CD4-positive, alpha-beta T cell treated with Interferon gamma for 1 hour (primary cell): ENCODE measurements at regions not wholly inside any gene's neighbourhood (a gene's known extent, or its start where the extent isn't known, plus 50 kb on each side); places are given as distances from the start of the nearest gene placed in this dataset.

ENCODE experiments used
- DNase-seq: peaks from one replicate; pipeline ENCODE4 v3.0.0-alpha.2; 2020

DNA sequence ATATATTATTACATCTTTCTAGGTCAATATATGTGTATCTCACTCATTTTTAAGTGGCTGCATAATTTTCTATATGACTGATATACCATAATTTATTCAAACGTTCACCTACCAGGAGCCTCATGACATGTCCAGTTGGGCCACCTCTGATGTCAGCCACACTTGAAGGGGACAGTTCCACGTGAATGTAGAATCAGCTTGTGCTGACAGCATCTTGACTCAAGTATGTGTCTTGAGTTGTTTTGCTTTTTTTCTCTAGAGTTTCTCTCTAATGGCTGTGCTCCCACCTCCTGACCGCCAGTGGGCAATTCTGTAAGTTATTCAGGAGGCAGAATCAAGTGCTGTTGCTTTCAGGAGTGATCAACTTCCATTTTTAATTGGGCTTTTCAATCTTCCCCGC is 237.9 kb downstream of the NFKBIZ start:
- DNase-seq: no peak

DNA sequence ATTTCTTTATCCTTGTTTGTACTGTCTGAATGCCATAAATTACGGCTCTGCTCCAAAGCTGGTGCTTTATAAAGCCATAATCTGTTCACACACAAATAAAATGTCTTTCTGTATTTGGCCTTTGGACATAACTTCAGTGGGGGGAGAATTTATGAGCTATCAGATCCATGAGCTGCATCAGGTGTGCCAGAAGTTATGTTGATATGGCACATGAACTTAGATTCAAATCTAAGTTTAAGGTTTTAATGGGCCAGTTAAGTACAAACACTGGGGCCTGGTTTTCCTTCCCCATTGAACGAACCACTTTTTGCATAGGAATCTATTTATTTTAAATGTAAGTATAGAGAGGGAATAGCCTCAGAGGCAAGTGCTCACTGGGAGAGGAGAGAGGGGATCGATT is 239.9 kb downstream of the NFKBIZ start:
- DNase-seq: no peak

DNA sequence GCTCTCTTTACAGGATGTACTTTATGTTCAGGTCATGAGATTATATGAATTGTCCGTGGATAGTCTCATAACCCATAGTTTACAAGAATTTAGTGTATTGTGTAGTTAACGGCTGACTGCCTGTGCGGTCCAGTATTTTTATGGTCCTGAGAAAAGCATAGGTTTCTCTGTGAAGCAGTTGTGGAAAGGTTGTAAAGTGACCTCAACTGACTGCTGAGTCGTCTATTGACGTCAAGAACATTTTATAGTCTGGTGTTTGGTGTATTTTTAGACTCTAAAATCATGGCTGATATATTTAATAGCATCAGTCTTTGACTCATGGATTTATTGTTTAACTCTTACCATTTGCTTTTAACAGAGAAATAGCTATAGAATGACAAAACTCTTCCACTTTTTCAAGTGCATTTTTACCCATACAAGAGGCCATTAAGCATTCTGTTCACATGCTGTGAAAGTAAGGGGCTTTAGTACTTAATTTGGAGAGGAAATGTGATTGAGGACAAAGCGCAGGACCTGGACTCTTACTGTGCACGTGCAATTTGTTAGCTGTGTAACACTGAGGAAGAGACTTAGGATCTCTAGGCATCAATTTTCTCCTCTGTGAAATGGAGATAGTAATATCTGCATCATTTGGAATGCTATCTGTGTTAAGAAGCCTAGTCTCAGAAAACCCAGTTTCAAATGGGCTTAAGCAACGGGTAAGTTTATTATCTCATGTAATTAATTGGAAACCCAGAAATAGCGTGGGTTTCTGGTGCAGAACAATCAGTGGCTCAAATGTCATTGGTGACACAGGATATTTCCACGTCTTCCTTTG is 240.8 kb downstream of the NFKBIZ start:
- no peak for DNase-seq

DNA sequence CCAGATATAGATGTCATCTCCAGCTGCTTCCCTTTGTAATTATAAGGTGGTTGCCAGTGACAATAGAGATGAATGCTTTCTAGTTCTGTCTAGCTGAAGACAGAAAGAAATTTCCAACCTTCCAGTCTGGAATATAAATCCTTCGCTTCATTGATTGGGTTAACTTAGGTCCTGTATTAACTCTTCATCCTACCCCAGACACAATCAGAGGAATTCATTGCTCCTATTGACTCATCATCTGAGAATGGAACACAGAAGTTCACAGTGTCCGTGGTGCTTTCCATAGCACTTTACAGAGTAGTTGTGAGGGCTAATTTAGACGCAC is 241.4 kb downstream of the NFKBIZ start:
- DNase-seq: no peak

DNA sequence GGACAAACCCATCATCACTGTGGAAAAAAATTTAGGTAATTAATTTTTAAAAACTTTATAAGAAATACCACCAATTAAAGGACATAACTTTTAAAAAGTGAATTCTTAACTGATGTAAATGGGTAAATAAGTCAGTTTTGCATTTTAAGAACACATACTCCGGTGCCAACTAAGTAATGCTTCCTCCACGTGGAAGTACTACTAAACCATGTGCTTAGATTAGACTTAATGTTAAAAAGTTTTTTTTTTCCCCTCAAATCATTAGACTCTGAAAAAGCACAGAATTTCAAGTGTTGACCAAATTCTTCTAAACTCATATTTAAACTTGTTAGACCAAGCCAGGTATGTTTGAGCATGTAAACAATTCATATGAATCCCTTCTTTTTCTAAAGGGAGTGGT is 242.0 kb downstream of the NFKBIZ start:
- no peak for DNase-seq

DNA sequence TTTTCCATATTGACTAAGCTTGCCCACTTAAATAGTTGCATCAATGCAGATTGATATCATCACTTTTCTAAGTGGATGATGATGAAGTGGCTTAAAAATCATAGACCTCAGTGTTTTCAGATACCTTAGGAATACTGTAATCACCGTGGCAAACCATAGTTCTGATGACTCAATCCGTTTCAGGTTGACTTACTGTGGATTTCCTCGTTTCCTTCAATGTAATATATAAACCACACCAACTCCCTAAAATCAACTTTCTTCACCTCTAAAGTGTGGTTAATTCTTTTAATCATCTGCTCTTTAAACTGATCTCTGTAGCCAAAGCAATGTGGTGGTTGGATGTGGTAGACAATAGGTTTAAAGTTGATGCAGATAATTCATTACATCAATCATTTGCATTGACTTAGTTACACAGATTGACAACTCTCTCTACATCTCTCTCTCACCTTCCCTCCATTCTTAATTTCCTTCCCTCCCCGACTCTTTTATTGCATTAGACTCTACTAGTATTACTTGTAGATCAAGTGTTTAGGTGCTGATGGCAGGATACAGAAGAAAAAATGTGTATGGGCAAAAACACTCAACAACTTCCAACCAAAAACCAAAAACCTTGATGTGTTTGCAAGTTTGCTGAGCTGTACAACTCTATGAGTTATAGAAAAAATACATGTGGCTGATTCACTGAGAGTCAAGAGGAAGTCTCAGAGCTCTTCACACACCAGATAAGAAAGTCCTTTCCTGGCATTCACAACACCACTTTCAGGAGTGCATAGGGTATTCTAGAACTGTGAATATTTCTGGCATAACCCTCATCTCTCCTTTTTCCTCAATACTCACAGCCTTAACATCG is 243.5 kb downstream of the NFKBIZ start:
- DNase-seq: no peak

DNA sequence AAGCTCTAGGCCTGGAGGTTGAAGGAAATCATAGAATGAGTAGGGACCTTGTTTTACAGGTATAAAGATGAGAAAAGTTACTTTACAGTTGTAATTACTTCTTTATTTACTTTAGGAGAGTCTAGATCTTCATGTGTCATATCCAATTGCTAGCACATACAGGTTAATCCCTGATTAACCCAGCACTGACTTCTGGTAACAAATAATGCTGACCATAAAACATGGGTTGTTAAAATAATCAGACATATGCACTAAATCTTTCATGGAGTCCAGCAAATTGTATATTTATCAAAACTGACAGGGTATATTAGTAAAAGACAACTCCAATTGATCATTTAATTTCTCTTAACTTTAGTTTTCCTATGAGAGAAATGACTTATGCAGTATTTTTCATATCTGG is 245.2 kb downstream of the NFKBIZ start:
- no peak for DNase-seq

DNA sequence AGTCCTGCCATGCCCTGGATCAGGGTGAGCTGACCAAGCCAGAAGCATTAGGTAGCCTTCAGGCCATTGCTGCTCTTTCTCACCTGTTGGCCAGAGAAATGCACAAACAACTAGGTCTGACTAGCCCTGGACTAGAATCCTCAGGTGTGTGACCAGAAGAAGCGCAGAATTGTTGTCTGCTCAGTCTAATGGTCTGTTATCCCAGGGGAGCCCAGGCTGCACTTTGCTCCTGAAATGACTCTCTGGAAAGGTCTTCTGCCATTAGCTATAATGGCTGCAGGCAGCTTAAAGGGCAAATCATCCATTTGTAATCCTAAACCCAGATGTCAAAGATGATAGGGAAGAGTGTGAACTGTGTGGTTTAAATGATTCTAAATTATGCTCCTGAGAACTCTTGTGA is 246.1 kb downstream of the NFKBIZ start:
- no peak for DNase-seq

DNA sequence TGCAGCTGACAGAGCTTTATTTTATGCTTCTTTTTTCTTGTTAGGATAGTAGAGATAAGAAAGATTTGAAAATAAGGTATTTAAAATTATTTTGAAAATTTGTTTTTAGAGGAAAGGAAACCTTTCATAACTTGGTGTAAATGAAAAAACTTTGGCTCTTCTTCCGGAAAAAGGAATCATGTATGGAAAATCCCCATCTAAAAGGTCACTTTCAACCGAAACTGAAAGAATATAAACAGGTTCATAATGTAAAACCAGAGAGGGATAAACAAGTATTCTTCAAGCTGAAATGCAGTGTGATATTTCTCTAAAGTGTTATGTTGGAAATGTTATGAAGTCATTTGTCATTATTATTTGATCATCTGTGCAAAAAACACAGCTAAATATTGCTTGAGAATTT is 246.8 kb downstream of the NFKBIZ start:
- DNase-seq: no peak

DNA sequence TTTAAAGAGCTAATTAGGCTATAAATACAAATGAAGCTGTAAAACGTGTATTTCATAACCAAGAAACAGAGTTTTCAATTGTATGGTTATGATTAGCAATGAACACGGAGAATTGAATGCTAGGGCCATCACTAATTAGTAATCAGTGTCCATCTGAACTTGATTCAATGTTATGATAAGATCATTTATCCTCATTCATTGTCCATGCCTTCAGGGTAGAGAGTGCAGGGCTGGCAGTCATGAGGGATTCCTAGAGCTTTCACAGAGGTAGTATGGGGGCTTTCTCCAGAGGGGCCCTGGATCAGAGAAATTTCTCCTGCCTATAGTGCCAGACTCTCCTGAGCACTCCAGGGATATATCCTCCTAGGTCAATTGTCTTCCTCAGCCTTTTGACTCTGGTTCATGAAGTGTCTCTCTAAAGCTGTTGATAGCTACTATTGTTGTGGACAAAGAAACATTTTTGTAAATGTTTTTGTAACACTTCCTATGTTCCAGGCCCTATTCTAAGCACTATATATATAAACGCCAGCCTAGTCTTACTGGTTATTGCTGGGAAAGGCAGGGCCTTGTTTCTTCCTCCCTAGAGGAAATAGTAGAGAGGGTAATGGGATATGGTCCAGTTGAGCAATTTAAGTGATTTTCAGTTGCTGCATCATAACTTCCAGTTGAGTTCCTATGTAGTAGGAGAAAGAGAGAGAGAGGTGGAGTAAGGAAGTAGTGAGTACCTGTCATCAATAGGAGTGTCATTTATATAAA is 249.0 kb downstream of the NFKBIZ start:
- DNase-seq: no peak

DNA sequence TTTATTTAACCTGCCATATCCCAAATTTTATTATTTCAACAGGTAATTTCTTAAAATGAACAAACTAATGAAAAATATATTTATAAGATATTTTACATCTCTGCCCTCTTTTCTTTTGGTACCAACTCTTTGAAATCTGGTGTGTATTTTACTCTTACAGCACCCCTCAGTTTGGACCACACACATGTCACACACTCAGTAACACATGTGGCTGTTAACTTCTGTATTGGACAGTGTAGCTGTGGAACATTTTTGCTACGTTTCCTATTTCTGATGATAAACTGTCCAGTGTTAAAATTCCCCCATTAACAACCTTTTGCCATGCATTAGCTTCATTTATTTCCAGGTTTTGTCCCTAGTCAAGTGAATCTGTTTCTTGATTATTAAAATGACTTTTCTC is 250.6 kb downstream of the NFKBIZ start:
- DNase-seq: no peak

DNA sequence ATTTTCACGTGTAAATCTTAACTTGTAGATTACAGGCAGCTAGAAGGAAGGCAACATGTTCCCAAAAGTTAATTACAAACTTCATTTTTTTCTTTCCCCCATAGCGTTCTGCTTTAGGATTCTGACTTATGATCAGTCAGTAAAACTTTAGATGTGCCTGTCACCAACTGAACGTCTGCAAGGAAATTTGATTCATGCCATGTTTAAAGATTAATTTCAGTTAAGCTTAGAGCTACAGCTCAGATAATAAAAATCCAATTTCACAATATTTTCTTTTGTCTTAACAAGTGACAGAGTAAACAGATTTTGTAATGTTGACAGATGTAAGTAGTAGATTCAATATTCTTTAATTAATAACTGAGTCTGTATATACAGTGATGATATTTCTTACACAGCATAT is 253.1 kb downstream of the NFKBIZ start:
- DNase-seq: no peak

DNA sequence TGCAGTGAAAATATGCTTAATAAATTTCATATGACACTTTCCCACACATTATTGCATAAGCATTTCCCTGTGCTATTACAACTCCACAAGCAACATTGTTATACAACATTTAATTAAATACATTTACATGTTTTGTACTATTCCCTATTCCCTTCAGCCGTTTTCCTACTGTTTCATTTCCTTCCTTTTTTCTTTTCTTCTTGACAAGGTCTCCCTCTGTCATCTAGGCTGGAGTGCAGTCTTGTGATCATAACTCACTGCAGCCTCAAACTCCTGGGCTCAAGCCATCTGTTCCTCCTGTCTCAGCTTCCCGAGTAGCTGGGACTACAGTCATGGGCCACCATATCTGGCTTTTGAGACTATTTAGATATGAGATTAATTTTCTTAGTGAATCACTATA is 254.7 kb downstream of the NFKBIZ start:
- DNase-seq: no peak

DNA sequence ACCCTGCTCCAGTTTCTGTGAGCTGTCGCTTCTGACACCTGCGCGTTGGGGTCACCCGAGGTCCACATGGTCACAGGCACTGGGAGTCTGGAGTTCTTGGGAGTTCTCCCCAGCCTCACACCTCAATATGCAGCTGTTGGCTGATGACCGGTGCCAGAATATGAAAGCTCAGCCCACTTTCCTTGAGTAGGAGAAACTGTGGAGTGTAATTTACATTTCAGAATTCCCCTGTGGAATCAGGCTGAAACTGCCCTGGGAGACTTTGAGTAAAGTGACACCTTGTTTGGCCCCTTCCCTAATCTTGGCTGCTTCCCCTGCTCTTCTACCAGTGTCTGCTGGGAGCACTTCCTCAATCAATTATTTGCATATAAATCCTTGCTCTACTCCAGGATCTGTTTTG is 255.9 kb downstream of the NFKBIZ start:
- DNase-seq: no peak

DNA sequence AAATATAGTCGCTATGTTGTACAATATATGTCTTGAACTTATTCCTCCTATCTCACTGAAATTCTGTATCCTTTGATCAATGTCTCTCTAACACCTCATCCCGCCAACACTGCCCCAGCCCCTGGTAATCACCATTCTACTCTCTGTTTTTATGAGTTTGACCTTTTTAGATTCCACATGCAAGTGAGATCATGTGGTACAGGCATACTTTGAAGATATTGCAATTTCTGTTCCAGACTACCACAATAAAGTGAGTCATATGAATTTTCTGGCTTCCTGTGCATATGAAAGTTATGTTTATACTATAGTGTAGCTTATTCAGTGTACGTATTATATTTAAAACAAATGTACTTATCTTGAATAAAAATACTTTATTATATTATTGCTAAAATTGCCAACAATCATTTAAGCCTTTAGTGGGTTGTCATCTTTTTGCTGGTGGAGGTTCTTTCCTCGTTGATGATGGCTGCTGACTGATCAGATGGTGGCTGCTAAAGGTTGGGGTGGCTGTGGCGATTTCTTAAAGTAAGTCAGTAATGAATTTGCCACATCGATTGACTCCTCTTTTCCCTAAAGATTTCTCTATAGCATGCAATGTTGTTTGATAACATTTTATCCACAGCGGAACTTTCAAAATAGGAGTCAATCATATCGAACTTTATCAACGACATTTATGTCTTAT is 257.2 kb downstream of the NFKBIZ start:
- no peak for DNase-seq

DNA sequence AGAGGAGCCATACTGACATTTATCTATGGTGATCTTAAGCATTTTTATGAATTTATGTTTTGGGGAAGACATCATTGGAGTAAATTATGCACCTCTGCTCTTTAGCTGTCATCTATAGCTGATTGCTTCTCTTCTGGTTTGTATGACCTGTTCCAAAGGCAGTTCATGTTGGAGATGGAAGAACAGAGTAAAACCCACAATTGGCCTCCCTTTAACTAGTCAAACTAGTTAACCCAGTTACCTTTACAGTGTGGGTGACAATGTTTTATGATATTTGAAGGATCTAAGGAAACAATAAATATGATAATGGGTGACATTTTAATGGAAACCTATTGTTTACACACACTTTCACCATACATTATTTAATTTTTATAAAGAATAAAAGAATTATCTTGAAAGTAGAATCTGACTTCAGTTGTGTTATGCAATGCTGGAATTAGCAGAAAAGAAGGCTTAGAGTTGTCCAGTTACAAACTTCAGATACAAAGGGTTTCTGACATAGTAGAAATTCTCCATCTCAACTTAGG is 263.5 kb downstream of the NFKBIZ start:
- DNase-seq: no peak

DNA sequence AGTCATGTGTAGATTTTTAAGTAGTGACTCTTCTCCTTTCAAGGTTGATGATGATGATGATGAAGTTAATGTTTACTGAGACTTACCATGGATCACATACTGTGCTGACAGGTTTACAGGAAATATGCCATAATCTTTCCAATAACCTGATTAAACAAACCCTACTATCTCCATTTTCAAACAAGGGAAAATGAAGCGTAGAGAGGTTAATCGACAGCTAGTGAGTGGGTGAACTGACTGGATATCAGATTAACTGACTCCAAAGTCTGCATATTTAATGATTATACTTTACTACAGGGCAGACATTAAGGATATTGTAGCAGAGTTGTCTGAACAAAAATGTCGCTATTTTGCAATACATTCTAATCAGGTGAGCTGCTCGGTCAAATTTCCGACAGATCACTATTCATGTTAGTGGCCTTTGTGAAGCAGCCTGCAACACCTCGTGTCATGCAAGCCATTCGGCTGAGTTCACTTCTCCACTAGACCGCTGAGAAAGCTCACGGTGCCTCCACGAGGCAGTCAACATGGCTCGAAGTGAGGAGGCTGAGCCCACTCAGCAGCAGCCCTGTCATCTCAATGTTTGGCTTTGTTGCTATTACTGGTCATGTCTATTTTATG is 264.2 kb downstream of the NFKBIZ start:
- DNase-seq: no peak

DNA sequence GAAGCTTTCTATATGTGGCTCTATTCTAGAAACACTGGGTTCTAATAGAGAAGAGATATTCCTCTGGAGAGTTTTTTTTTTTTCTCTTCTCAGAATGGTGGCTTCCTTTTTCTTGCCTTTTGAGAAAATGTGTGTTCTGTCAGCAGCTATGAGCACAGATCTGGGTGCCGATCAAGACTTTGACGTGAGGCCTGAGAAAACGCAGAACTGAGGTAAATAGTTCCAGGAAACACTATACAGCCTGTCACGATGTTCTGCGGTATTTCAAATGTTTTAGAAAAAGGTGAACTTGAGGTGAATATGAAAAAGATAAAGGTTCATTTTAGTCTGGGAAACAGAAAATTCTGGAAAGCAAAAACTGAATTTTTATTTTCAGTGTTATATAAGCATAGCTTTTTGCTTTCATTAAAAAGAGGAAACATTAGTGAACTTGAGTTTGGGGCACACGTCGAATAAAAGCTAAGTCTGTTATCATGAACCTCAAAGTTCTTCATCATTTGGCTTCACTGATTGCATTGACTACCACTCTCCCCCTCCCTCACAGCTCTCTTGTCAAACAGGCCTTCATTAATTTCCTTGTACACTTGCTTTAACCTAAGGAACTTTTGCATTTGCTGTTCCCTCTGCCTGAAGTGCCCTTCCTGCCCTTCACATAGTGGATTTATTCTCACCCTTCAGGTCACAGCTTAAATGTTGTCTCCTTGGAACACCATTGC is 265.1 kb downstream of the NFKBIZ start:
- DNase-seq: peak; percentile 55

DNA sequence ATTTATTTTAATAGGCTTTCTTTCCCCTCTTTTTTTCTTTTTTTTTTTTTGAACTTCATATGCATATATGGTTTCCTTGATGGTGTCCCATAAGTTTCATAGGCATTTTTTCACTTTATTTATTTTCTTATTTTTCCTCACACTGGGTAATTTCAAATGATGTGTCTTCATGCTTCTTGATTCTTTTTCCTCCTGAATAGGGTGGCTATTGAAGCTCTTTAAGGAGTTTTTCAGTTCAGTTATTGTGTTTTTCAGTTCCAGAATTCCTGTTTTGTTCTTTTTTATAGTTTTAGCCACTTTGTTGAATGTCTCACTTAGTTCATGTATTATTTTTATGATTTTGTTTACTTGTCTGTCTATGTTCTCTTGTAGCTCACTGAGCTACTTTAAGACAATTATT is 273.2 kb downstream of the NFKBIZ start:
- no peak for DNase-seq

DNA sequence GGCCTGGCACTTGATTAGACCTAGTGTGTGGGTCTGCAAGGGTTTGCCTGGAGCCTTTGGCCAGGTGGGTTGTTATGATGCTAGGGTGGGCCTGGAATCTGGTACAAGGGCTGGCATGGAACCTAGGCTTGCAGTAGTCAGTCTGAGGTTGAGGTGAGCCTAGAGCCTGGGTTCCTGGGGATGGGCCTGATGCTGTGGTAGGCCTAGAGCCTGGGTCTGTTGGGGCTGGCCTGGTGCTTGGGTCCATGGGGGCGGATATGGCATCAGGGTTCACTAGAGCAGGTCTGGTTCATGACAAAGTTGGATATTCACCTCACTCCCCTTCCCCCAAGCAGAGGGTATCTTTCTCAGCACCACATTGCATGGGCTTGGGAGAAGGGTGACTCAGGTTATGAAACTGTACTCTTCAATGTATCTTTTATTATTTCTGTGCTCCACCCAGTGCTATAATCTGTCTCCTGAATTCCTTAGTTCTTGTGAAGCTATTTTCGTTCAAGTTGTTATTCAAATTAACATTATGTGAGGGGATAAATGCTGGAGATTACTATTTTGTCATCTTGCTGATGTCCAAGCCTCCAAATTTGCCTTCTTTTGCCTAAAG is 274.4 kb downstream of the NFKBIZ start:
- no peak for DNase-seq

DNA sequence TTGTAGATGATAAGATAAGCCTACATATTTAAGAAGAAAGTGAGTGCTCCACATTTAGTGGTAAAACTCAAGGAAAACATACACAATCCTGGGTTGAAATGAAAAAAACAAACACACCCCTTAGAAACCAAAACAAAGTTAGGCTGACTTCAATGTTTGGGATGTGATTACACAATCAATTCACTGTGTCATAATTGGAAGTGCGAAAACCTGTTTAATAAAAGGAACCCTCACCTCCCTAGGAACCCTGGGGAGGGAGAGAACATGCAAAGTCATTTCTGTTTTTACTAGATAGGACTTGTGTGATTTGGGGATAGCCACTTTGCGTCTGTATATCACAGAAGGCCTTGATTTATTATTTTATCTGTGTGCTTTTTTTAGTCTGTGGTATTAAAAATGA is 275.0 kb downstream of the NFKBIZ start:
- no peak for DNase-seq
